HG03045 (cell line): ENCODE measurements at regions not wholly inside any gene's neighbourhood (a gene's known extent, or its start where the extent isn't known, plus 50 kb on each side); places are given as distances from the start of the nearest gene placed in this dataset.

Experiments
- ATAC-seq: cut with Tn5 transposase; IDR thresholded peaks from one replicate; pipeline ENCODE4 v1.9.1; 2021; ENCODE audit warnings: mild to moderate bottlenecking, moderate library complexity; ENCODE audit not compliant: unreplicated experiment

- ATAC-seq = no peak
These were observed 864.1 kb downstream of the HACE1 start for GRCh38 chr6:103995571-103995970.

GRCh38 chr6:103983860-103984259 lies 875.9 kb downstream of the HACE1 start:
- ATAC-seq = no peak

GRCh38 chr6:103983011-103983410 lies 876.7 kb downstream of the HACE1 start:
- no peak for ATAC-seq

- ATAC-seq = no peak
These were observed 877.1 kb downstream of the HACE1 start for GRCh38 chr6:103982574-103982973.

- ATAC-seq = no peak
These were observed 880.4 kb downstream of the HACE1 start for GRCh38 chr6:103979308-103979707.

GRCh38 chr6:103937389-103937788 lies 922.3 kb downstream of the HACE1 start:
- no peak for ATAC-seq

GRCh38 chr6:103925317-103925716 lies 934.4 kb downstream of the HACE1 start:
- no peak for ATAC-seq

- no peak for ATAC-seq
These were observed 949.7 kb downstream of the HACE1 start for GRCh38 chr6:103910018-103910417.

- no peak for ATAC-seq
These were observed 950.8 kb downstream of the HACE1 start for GRCh38 chr6:103908898-103909297.

GRCh38 chr6:103895136-103895535 lies 964.6 kb downstream of the HACE1 start:
- no peak for ATAC-seq

GRCh38 chr6:103893141-103893581 lies 966.6 kb downstream of the HACE1 start:
- no peak for ATAC-seq

- no peak for ATAC-seq
These were observed 972.8 kb downstream of the HACE1 start for GRCh38 chr6:103886951-103887350.

- ATAC-seq = no peak
These were observed 974.3 kb downstream of the HACE1 start for GRCh38 chr6:103885446-103885845.

- ATAC-seq = no peak
These were observed 979.9 kb downstream of the HACE1 start for GRCh38 chr6:103879800-103880199.

- no peak for ATAC-seq
These were observed 984.5 kb downstream of the HACE1 start for GRCh38 chr6:103875221-103875620.

- ATAC-seq = no peak
These were observed 985.1 kb downstream of the HACE1 start for GRCh38 chr6:103874575-103874974.

GRCh38 chr6:103872678-103873077 lies 987.0 kb downstream of the HACE1 start:
- ATAC-seq = no peak

GRCh38 chr6:103872233-103872632 lies 987.5 kb downstream of the HACE1 start:
- no peak for ATAC-seq

GRCh38 chr6:103870970-103871369 lies 988.7 kb downstream of the HACE1 start:
- ATAC-seq = no peak

GRCh38 chr6:103862297-103862696 lies 997.4 kb downstream of the HACE1 start:
- ATAC-seq = no peak

- ATAC-seq = no peak
These were observed 1001.7 kb downstream of the HACE1 start for GRCh38 chr6:103858003-103858402.

GRCh38 chr6:103855750-103856149 lies 1004.0 kb downstream of the HACE1 start:
- ATAC-seq = no peak

- ATAC-seq = no peak
These were observed 1005.7 kb downstream of the HACE1 start for GRCh38 chr6:103854059-103854458.

- ATAC-seq = no peak
These were observed 1021.3 kb downstream of the HACE1 start for GRCh38 chr6:103838457-103838856.
